ENCODE measurements at regions not wholly inside any gene's neighbourhood (a gene's known extent, or its start where the extent isn't known, plus 50 kb on each side); places are given as distances from the start of the nearest gene placed in this dataset.

DNA sequence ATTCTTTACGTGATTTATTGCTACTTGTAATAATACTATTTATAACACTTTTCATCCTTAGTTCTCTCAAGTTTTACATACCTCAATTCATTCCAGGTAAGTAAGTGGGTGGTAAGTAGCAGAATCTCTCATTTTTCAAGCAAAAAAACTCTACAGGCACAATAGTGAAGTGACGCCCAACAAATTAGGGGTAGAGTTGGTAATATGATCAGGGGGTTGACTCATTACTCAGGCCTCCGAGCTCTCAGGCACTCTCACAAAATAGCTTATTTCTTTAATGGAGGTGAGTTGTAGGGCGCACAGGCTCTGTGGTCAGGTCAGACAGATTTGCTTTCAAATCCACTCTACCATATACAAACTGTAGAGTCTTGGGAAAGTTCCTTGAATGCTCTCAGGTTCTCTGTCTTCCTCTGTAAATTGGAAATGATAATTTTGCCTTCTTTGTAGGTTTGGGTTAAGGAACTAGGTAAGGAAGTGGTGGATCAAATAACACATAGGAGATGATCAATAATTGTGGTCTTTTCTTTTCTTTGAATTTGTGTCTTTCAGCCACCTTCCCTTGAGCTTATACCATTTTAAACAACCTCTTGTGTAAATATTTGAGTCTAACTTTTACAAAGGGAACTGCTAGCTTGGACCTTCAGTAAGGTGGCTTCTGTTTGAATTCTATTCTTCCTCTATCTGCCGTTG lies 134.9 kb upstream of the LEF1 start:
- DNase-seq (ENCODE audit: low read depth): no peak
- H3K4me3 ChIP-seq (ENCODE audit: control insufficient read depth, low read depth, low read length): no peak overlapping the region
- no peak for TF ChIP-seq CTCF (IDR thresholded peaks at IDR 0.05; ENCODE audit: control insufficient read depth, insufficient read depth, low read depth, low read length, missing control alignments)

DNA sequence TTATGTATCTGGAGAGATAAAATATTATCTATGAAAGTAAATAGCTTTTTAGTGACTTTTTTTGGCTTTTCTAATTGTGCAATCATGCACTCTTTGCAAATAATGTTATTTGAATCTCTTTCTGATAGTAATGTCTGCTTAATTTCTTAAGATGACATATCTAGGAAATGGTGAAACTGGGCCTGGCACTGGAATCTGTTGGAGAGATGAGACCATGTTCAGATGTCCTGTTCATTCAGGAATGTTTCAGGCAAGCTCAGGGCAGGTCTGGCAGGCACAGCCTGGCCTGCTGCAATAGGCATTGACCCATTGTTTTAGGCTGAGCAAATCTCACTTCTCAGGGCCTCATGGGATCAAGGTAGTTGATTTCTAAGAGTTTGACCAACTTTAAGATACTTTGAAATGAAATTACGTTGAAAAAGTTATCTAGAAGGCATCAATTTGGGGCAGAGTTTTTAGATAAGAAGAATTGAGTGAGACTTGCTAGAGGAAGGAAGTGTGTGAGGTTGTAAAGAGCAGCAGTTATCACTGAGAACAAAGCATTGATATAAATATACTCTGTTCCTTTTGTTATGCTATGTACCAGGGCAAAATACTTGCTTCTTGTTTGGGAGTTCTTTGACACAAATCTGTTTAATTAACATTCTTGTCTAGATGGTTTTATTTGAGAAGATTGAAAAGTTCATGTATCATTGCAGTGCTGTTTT lies 133.0 kb upstream of the LEF1 start:
- DNase-seq (ENCODE audit: low read depth): no peak
- no peak overlapping the region for H3K4me3 ChIP-seq (ENCODE audit: control insufficient read depth, low read depth, low read length)
- TF ChIP-seq CTCF (IDR thresholded peaks at IDR 0.05; ENCODE audit: control insufficient read depth, insufficient read depth, low read depth, low read length, missing control alignments): no peak

DNA sequence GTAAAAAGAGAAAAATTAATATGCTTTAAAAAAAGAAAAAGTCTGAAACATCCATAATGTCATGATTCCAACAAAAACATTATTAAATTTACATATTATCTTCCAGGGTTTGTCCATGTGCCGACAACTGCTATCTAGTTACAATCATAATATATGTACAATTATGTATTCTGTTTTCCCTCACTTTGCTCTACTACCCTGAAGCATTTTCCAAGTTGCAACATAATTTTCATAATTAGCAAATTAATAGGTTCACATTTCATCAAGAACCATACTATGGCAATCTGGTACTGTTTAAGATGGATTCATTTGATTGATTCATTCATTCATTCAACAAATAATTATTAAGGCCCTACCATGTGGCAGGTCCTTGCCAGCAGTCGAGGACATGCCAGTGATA lies 128.9 kb upstream of the LEF1 start:
- H3K4me3 ChIP-seq (ENCODE audit: control insufficient read depth, low read depth, low read length): no peak overlapping the region
- no peak for DNase-seq (ENCODE audit: low read depth)
- no peak for TF ChIP-seq CTCF (IDR thresholded peaks at IDR 0.05; ENCODE audit: control insufficient read depth, insufficient read depth, low read depth, low read length, missing control alignments)

- no peak overlapping the region for H3K4me3 ChIP-seq (ENCODE audit: control insufficient read depth, low read depth, low read length)
- no peak for TF ChIP-seq CTCF (IDR thresholded peaks at IDR 0.05; ENCODE audit: control insufficient read depth, insufficient read depth, low read depth, low read length, missing control alignments)
- DNase-seq (ENCODE audit: low read depth): no peak
Measured at GRCh38 chr4:108292229-108292628, 123.5 kb upstream of the LEF1 start.

DNA sequence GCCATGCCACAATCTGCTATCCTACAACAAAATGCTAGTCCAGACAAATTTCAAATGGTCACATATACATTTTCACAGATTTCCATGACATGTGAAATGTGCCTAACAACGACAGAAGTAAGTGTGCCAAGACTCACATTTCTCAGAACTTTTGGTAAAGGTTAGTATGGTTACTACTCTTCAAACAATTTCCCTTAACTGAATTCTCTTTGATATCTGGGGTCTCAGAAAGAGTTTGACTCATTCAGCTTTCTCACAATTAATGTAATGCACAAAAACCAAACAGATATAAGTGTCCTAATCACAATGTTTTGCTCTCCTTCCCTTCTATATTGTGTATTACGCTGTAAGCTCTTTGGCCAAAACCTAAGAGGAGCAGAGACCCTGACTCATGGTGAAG lies 122.4 kb upstream of the LEF1 start:
- no peak overlapping the region for H3K4me3 ChIP-seq (ENCODE audit: control insufficient read depth, low read depth, low read length)
- DNase-seq (ENCODE audit: low read depth): no peak
- no peak for TF ChIP-seq CTCF (IDR thresholded peaks at IDR 0.05; ENCODE audit: control insufficient read depth, insufficient read depth, low read depth, low read length, missing control alignments)

DNA sequence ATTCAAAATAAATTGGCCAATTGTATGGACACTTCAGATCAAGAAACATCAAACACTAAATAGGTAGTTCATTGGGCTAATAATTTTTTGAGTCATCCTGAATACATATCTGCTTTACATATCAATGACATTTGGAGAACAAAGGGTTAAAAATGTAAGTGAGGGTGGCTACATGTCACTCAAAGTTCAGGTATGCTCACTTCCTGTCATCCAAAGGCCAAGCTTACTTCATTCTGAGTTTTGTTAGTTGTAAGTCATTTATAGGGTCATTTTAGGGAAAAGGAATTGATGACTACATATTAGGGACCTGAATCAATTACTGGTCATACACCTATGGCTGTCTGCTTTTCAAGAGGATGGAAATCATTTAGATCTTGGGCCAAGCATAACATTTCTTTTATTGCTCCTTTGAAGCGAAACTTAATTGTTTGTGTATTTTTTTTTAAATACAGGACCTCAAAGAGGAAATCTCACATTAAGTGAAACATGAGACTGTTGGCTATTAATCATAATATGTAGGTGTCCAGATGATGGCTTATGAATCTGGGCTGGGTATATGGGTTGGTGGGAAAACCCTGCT lies 119.2 kb upstream of the LEF1 start:
- DNase-seq (ENCODE audit: low read depth): no peak
- no peak overlapping the region for H3K4me3 ChIP-seq (ENCODE audit: control insufficient read depth, low read depth, low read length)
- no peak for TF ChIP-seq CTCF (IDR thresholded peaks at IDR 0.05; ENCODE audit: control insufficient read depth, insufficient read depth, low read depth, low read length, missing control alignments)
